ENCODE measurements at regions not wholly inside any gene's neighbourhood (a gene's known extent, or its start where the extent isn't known, plus 50 kb on each side); places are given as distances from the start of the nearest gene placed in this dataset.

DNA sequence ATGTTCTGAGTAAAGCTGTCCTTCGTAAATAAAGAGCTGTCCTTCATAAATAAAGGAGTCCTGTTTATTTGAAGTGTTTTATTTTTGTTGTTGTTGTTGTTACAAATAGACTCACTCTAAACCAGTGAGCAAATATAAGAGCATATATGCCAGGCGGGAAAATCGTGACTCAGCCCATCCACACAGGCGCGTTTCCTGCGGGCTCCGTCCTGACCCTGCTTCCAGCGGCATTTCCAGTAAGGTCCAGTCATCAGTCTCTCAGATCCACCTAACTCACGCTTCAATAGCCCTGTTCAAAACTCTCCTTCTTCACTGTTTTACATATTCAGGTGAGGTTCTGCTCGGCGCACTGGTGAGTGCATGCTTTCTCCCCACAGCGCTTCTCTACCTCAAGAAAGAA is 277.2 kb upstream of the ADARB2 start:
- H3K36me3 ChIP-seq (ENCODE audit: control insufficient read depth, insufficient read depth, low read length), result no peaks in the 10 kb centered on the region
- no peak overlapping the region for H2BK5ac ChIP-seq (ENCODE audit: low read depth, low read length, poor library complexity, severe bottlenecking)
- H3K4me3 ChIP-seq (ENCODE audit: insufficient read depth, low read depth, low read length), result no peak overlapping the region
- ATAC-seq (ENCODE audit: low read depth), result no peak
- H4K5ac ChIP-seq (ENCODE audit: low read depth, low read length), result no peak overlapping the region
- 58% methylated on average over 5 of the region's 12 CpGs; no CpG with 5 or more reads in 1 of the 2 experiments for WGBS, 2 experiments (ENCODE audit: extremely low coverage in 2 of 2, insufficient read length in 1 of 2)
- peaks cover 33% of the 10 kb centered on the region for H3K9me3 ChIP-seq (ENCODE audit: control insufficient read depth, insufficient read depth, low read length)
- no peak overlapping the region for H2AK9ac ChIP-seq (replicated peaks; ENCODE audit: low read depth, low read length, poor library complexity)
- H2BK20ac ChIP-seq (ENCODE audit: low read depth, low read length), result no peak overlapping the region
- ChIA-PET CTCF (no interaction called here), POLR2A (ENCODE audit: unreplicated experiment) (no interaction called here)
- DNase-seq, result no peak
- no peaks in the 10 kb centered on the region for H3K27me3 ChIP-seq (ENCODE audit: control insufficient read depth, insufficient read depth, low read length)
- no peak overlapping the region for H3K4ac ChIP-seq (ENCODE audit: low read depth, low read length)
- H3K9me1 ChIP-seq (ENCODE audit: insufficient read depth, low read length), result no peaks in the 10 kb centered on the region
- dilution Hi-C loops (cut with HindIII; ENCODE audit: low sequenced_read_pairs, unreplicated experiment) (no loop called here), in situ Hi-C loops (cut with MboI; ENCODE audit: low sequenced_read_pairs) (no loop called here), intact Hi-C loops (cut with micrococcal nuclease) (no loop called here)
- no peak overlapping the region for H4K8ac ChIP-seq (ENCODE audit: low read depth in 2 of 2, low read length in 2 of 2)
- H3K27ac ChIP-seq (ENCODE audit: insufficient read depth, low read length), result no peak overlapping the region
- H4K20me1 ChIP-seq (ENCODE audit: insufficient read depth, low read length), result no peaks in the 10 kb centered on the region
- no peak overlapping the region for H3K56ac ChIP-seq (ENCODE audit: extremely low read depth, insufficient read depth, low read length)
- TF ChIP-seq MAZ (IDR thresholded peaks at IDR 0.05; ENCODE audit: borderline replicate concordance, low read depth, low read length), result no peak
- TF ChIP-seq RCOR1 (IDR thresholded peaks at IDR 0.05; ENCODE audit: insufficient replicate concordance, low read length), result no peak
- TF ChIP-seq, protein P1, sequence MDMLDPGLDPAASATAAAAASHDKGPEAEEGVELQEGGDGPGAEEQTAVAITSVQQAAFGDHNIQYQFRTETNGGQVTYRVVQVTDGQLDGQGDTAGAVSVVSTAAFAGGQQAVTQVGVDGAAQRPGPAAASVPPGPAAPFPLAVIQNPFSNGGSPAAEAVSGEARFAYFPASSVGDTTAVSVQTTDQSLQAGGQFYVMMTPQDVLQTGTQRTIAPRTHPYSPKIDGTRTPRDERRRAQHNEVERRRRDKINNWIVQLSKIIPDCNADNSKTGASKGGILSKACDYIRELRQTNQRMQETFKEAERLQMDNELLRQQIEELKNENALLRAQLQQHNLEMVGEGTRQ (IDR thresholded peaks at IDR 0.05; ENCODE audit: low read depth, low read length), result no peak
- no peak for TF ChIP-seq MXI1 (IDR thresholded peaks at IDR 0.05; ENCODE audit: borderline replicate concordance, low read depth, low read length)
- TF ChIP-seq FOS (IDR thresholded peaks at IDR 0.05; ENCODE audit: low read depth, low read length), result no peak
- no peak for TF ChIP-seq CHD1 (IDR thresholded peaks at IDR 0.05; ENCODE audit: low read depth, low read length)
- no peak for TF ChIP-seq CEBPB (IDR thresholded peaks at IDR 0.05; ENCODE audit: low read depth, low read length)
- TF ChIP-seq, protein P2, sequence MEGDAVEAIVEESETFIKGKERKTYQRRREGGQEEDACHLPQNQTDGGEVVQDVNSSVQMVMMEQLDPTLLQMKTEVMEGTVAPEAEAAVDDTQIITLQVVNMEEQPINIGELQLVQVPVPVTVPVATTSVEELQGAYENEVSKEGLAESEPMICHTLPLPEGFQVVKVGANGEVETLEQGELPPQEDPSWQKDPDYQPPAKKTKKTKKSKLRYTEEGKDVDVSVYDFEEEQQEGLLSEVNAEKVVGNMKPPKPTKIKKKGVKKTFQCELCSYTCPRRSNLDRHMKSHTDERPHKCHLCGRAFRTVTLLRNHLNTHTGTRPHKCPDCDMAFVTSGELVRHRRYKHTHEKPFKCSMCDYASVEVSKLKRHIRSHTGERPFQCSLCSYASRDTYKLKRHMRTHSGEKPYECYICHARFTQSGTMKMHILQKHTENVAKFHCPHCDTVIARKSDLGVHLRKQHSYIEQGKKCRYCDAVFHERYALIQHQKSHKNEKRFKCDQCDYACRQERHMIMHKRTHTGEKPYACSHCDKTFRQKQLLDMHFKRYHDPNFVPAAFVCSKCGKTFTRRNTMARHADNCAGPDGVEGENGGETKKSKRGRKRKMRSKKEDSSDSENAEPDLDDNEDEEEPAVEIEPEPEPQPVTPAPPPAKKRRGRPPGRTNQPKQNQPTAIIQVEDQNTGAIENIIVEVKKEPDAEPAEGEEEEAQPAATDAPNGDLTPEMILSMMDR (conservative IDR thresholded peaks at IDR 0.05; ENCODE audit: low read depth, low read length), result no peak
- TF ChIP-seq POLR2A (IDR thresholded peaks at IDR 0.05; ENCODE audit: low read depth, low read length), result no peak
- no peak for TF ChIP-seq MAFK (IDR thresholded peaks at IDR 0.05; ENCODE audit: low read depth, low read length)
- no peak for TF ChIP-seq SMC3 (IDR thresholded peaks at IDR 0.05; ENCODE audit: low read depth, low read length)
- TF ChIP-seq BHLHE40 (IDR thresholded peaks at IDR 0.05; ENCODE audit: low read depth, low read length), result no peak
- TF ChIP-seq, protein P3, sequence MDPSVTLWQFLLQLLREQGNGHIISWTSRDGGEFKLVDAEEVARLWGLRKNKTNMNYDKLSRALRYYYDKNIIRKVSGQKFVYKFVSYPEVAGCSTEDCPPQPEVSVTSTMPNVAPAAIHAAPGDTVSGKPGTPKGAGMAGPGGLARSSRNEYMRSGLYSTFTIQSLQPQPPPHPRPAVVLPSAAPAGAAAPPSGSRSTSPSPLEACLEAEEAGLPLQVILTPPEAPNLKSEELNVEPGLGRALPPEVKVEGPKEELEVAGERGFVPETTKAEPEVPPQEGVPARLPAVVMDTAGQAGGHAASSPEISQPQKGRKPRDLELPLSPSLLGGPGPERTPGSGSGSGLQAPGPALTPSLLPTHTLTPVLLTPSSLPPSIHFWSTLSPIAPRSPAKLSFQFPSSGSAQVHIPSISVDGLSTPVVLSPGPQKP (IDR thresholded peaks at IDR 0.05; ENCODE audit: borderline replicate concordance, low read depth, low read length), result no peak
- TF ChIP-seq NFE2L2 (IDR thresholded peaks at IDR 0.05; ENCODE audit: low read depth, low read length), result no peak
- TF ChIP-seq RFX5 (IDR thresholded peaks at IDR 0.05; ENCODE audit: low read depth, low read length), result no peak
- no peak for TF ChIP-seq RAD21 (IDR thresholded peaks at IDR 0.05; ENCODE audit: low read length)
- H2AFZ ChIP-seq (replicated peaks; ENCODE audit: low read length, poor library complexity), result no peak overlapping the region
- no peak overlapping the region for H4K91ac ChIP-seq (ENCODE audit: insufficient read depth, low read depth, low read length)
- no peaks in the 10 kb centered on the region for H3K79me1 ChIP-seq (ENCODE audit: low read depth in 1 of 2, low read length in 2 of 2)
- no peak overlapping the region for H3K23ac ChIP-seq (ENCODE audit: low read depth, low read length)
- no peaks in the 10 kb centered on the region for H3K4me1 ChIP-seq (ENCODE audit: control insufficient read depth, insufficient read depth, low read length)
- H2BK15ac ChIP-seq (ENCODE audit: low read depth, low read length), result no peak overlapping the region
- no peak overlapping the region for H2BK120ac ChIP-seq (ENCODE audit: low read depth, low read length)
- H3K9ac ChIP-seq (ENCODE audit: low read depth, low read length), result no peak overlapping the region
- no peak overlapping the region for H3K18ac ChIP-seq (ENCODE audit: low read depth, low read length)
- no TSS peak for BruUV-seq (replicated peaks)
- no peak overlapping the region for H3K14ac ChIP-seq (replicated peaks; ENCODE audit: low read depth, low read length)
- no peak overlapping the region for H3K4me2 ChIP-seq (ENCODE audit: low read depth, low read length)
- no peak overlapping the region for H2AK5ac ChIP-seq (ENCODE audit: low read depth, low read length)
